ENCODE measurements at regions not wholly inside any gene's neighbourhood (a gene's known extent, or its start where the extent isn't known, plus 50 kb on each side); places are given as distances from the start of the nearest gene placed in this dataset.

GRCh38 chr16:6600167-6600566 lies 732.5 kb upstream of the RBFOX1 start:
- H3K9me3 Mint-ChIP-seq, result no peaks in the 10 kb centered on the region
- no peak overlapping the region for H3K27ac Mint-ChIP-seq
- ATAC-seq (replicated peaks), result no peak
- no peaks in the 10 kb centered on the region for H3K4me1 Mint-ChIP-seq
- H3K27me3 Mint-ChIP-seq, result no peaks in the 10 kb centered on the region
- H3K36me3 Mint-ChIP-seq (ENCODE audit: low read depth), result no peaks in the 10 kb centered on the region
- no peak overlapping the region for H3K4me3 Mint-ChIP-seq

GRCh38 chr16:6593799-6594198 lies 738.8 kb upstream of the RBFOX1 start:
- no peaks in the 10 kb centered on the region for H3K27me3 Mint-ChIP-seq
- no peak overlapping the region for H3K27ac Mint-ChIP-seq
- H3K4me3 Mint-ChIP-seq, result no peak overlapping the region
- peaks cover 17% of the 10 kb centered on the region for H3K9me3 Mint-ChIP-seq
- no peak for ATAC-seq (replicated peaks)
- H3K36me3 Mint-ChIP-seq (ENCODE audit: low read depth), result no peaks in the 10 kb centered on the region
- no peaks in the 10 kb centered on the region for H3K4me1 Mint-ChIP-seq

DNA sequence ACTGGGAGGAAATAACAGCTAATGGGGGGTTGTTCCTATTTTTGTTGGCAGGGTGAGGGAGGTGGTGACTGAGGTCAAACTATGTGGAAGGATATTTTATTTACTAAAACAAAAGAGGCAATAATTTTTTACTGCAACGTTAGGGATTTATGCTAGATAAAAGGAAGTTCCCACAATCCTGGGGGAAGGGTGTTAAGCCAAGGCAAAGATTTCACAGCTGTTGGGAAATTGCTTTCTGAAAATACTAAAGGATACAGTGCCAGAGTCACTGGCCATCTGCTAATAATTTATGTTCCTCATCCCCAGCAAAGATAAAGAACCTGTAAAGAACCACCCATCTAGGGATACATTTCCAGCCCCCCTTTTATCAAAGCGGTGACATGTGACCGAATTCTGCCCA lies 756.0 kb upstream of the RBFOX1 start:
- Mint-ChIP-seq H3K27me3 (no peaks in the 10 kb centered on the region), H3K27ac (no peak overlapping the region), H3K4me1 (no peaks in the 10 kb centered on the region), H3K4me3 (no peak overlapping the region), H3K36me3 (ENCODE audit: low read depth) (no peaks in the 10 kb centered on the region), H3K9me3 (peaks cover 6% of the 10 kb centered on the region)
- ATAC-seq (replicated peaks), result no peak

DNA sequence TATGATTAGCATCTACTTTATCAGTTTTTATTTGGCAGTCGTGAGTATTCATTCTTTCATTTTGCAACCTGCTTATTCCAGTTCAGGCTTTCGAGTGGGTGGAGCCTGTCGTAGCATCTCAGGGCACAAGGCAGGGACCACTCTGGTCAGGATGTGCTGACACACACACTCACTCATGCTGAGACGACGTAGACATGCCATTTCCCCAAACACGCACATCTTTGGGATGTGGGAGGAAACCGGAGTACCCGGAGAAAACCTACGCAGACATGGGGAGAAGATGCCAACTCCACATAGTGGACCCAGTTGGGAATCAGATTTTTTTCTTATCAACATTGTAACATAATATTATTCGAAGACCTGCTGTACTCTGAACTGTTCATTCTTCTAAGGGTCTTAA lies 756.5 kb upstream of the RBFOX1 start:
- H3K9me3 Mint-ChIP-seq, result peaks cover 6% of the 10 kb centered on the region
- no peak overlapping the region for H3K27ac Mint-ChIP-seq

GRCh38 chr16:6574146-6574545 lies 758.5 kb upstream of the RBFOX1 start:
- H3K4me1 Mint-ChIP-seq, result no peaks in the 10 kb centered on the region
- H3K27me3 Mint-ChIP-seq, result no peaks in the 10 kb centered on the region
- peaks cover 11% of the 10 kb centered on the region for H3K9me3 Mint-ChIP-seq
- no peak overlapping the region for H3K4me3 Mint-ChIP-seq
- H3K27ac Mint-ChIP-seq, result no peak overlapping the region
- no peaks in the 10 kb centered on the region for H3K36me3 Mint-ChIP-seq (ENCODE audit: low read depth)
- no peak for ATAC-seq (replicated peaks)

More for the DNA sequence above, 756.5 kb upstream of the RBFOX1 start:
- Mint-ChIP-seq H3K4me3 (no peak overlapping the region), H3K4me1 (no peaks in the 10 kb centered on the region), H3K36me3 (ENCODE audit: low read depth) (no peaks in the 10 kb centered on the region), H3K27me3 (no peaks in the 10 kb centered on the region)
- no peak for ATAC-seq (replicated peaks)

DNA sequence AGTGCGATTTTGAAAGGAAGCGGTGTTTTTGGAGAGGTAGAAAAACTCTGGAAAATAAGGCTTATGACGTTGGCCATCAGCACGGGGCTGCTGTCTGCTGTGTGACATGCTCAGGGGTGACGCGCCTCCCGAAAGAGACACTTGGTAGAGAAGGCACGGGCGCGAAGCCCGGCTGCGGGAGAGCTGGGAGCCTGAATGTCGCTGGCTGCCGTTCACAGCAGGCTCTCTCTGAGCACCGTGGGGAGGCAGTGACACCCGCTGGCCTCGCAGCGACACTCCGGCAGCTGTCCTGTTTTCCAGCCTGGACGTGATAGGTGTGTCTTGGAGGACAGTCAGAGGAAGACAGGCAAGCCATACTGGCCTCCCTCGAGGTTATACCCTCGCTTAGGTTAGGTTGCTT lies 759.1 kb upstream of the RBFOX1 start:
- no peak overlapping the region for H3K27ac Mint-ChIP-seq
- H3K9me3 Mint-ChIP-seq, result peaks cover 11% of the 10 kb centered on the region
- ATAC-seq (replicated peaks), result no peak
- no peak overlapping the region for H3K4me3 Mint-ChIP-seq
- H3K4me1 Mint-ChIP-seq, result no peaks in the 10 kb centered on the region
- no peaks in the 10 kb centered on the region for H3K27me3 Mint-ChIP-seq
- no peaks in the 10 kb centered on the region for H3K36me3 Mint-ChIP-seq (ENCODE audit: low read depth)

DNA sequence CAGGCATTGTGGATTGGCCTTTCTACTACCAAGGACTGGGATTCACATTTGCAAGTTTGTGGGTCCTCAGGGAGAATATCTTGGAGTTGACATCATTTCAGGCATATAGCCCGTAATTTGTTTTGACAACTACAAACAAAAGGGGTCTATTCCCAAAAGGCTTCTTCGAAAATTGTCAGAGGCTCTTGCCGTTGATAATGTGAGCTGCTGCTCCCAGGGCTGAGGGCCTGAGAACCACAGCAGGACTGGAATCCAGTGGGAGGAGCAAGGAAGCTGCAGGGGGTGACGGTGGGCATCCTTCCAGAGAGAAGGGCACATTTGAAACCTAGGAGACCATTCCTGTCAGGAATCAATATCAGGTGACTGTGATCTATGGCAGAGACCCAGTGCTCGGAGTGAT lies 761.6 kb upstream of the RBFOX1 start:
- H3K27me3 Mint-ChIP-seq, result no peaks in the 10 kb centered on the region
- no peak for ATAC-seq (replicated peaks)
- no peaks in the 10 kb centered on the region for H3K4me1 Mint-ChIP-seq
- H3K36me3 Mint-ChIP-seq (ENCODE audit: low read depth), result no peaks in the 10 kb centered on the region
- peaks cover 4% of the 10 kb centered on the region for H3K9me3 Mint-ChIP-seq
- H3K27ac Mint-ChIP-seq, result no peak overlapping the region
- H3K4me3 Mint-ChIP-seq, result no peak overlapping the region

DNA sequence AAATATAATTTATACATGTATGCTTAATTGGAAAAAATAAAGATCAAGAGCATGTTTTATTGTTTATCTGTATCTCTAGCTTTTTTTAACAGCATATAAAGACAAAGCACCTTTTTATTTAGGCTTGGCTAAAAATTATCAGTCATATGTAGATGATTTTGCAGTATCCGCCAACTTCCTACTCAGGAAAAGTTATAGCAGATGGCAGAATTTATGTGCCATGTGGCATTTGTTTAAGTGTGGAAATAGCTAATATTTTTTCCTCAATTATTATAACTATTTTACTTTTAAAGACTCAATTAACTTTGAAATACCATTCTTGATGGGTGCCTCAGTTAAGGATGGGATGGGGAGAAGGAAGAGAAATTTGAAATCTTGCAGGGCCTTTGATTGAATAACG lies 762.1 kb upstream of the RBFOX1 start:
- H3K4me3 Mint-ChIP-seq, result no peak overlapping the region
- H3K27ac Mint-ChIP-seq, result no peak overlapping the region
- ATAC-seq (replicated peaks), result no peak
- H3K4me1 Mint-ChIP-seq, result no peaks in the 10 kb centered on the region
- H3K36me3 Mint-ChIP-seq (ENCODE audit: low read depth), result no peaks in the 10 kb centered on the region
- H3K9me3 Mint-ChIP-seq, result peaks cover 4% of the 10 kb centered on the region
- H3K27me3 Mint-ChIP-seq, result no peaks in the 10 kb centered on the region

DNA sequence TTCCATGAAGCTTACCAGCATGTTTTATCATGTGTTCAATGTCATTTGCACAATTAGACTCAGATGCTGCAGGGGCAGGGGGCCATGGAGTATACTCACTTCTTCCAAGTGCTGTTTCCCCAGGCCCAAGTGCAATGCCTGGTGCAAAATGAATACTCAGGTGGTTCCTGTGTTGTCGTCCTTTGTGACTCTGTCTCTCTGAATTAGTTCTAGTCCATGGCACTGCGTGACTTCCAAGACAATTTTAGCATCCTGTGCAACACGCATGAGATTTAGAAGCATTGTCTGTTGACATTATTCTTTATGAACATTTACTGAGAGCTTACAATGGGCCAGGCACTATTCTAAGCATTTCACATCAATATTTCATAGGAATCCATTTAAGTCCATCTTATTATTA lies 769.7 kb upstream of the RBFOX1 start:
- H3K27me3 Mint-ChIP-seq, result no peaks in the 10 kb centered on the region

DNA sequence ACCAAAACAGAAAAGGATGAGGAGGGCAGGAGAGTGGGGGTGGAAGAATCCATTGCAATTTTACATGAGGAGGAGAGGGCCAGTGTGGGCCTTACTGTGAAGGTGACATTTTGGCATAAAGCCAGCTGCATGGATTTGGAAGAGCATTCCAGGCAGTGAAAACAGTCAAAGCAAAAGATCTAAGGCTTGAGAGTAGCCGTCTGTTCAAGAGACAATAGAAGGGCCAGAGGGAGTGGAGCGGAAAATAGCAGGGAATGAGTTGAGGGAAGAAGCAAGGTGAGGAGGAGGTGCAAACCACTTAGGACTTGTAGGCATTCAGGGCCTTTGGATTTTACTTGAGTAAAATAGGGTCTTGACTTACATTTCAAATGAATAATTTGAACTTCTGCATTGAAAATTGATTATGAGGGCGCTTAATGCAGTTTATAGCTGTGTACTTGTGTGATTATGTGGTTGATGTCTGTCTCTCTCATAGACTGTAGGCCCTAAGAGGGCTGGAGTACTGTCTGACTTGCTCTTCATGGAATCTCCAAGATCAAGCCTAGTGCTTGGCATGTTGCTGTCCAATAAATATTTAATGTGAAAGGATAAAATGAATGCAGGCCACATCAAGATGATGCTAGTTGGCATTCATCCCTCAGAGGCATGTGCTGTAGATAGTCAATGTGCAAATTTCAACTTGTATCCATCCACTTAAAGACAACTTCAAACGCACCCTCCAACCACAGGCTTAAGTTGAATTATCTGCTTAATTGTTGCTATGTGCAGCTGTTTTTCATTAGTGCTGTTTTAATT lies 772.1 kb upstream of the RBFOX1 start:
- Mint-ChIP-seq H3K4me1 (no peaks in the 10 kb centered on the region), H3K9me3 (peaks cover 16% of the 10 kb centered on the region), H3K4me3 (no peak overlapping the region), H3K36me3 (ENCODE audit: low read depth) (no peaks in the 10 kb centered on the region), H3K27me3 (no peaks in the 10 kb centered on the region), H3K27ac (no peak overlapping the region)
- no peak for ATAC-seq (replicated peaks)

More for the DNA sequence above, 769.7 kb upstream of the RBFOX1 start:
- Mint-ChIP-seq H3K4me3 (no peak overlapping the region), H3K4me1 (no peaks in the 10 kb centered on the region), H3K9me3 (peaks cover 11% of the 10 kb centered on the region), H3K36me3 (ENCODE audit: low read depth) (no peaks in the 10 kb centered on the region), H3K27ac (no peak overlapping the region)
- ATAC-seq (replicated peaks), result no peak

DNA sequence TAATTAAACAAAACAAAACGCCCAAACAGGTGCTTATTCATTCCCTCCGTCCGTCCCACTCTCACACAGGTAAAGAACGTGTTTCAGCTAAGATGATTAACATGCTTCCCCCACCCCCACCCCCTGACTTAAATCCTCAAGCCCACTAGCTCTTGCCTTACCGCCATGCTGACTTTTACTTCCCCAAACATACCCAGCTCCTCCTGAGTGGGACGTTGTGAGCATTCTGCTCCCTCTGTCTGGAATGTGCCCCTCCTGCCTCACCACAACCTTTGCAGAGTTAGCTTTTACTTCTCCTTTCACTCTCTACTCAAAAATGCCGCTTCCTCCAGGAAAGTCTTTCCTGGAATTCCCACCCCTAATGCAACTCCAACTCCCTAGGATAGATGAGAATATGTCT lies 774.0 kb upstream of the RBFOX1 start:
- Mint-ChIP-seq H3K36me3 (ENCODE audit: low read depth) (no peaks in the 10 kb centered on the region), H3K4me3 (no peak overlapping the region), H3K27ac (no peak overlapping the region), H3K27me3 (no peaks in the 10 kb centered on the region), H3K9me3 (peaks cover 10% of the 10 kb centered on the region), H3K4me1 (no peaks in the 10 kb centered on the region)
- no peak for ATAC-seq (replicated peaks)

- no peaks in the 10 kb centered on the region for H3K36me3 Mint-ChIP-seq (ENCODE audit: low read depth)
- peaks cover 14% of the 10 kb centered on the region for H3K9me3 Mint-ChIP-seq
- ATAC-seq (replicated peaks), result no peak
- no peak overlapping the region for H3K4me3 Mint-ChIP-seq
- H3K4me1 Mint-ChIP-seq, result no peaks in the 10 kb centered on the region
- H3K27me3 Mint-ChIP-seq, result no peaks in the 10 kb centered on the region
- no peak overlapping the region for H3K27ac Mint-ChIP-seq
Observed at GRCh38 chr16:6558126-6558525, 774.5 kb upstream of the RBFOX1 start.

GRCh38 chr16:6557353-6558023 lies 775.2 kb upstream of the RBFOX1 start:
- no peaks in the 10 kb centered on the region for H3K27me3 Mint-ChIP-seq
- H3K9me3 Mint-ChIP-seq, result peaks cover 15% of the 10 kb centered on the region
- ATAC-seq (replicated peaks), result no peak

GRCh38 chr16:6549415-6549814 lies 783.2 kb upstream of the RBFOX1 start:
- no peaks in the 10 kb centered on the region for H3K4me1 Mint-ChIP-seq
- peaks cover 17% of the 10 kb centered on the region for H3K9me3 Mint-ChIP-seq
- H3K4me3 Mint-ChIP-seq, result no peak overlapping the region
- no peaks in the 10 kb centered on the region for H3K36me3 Mint-ChIP-seq (ENCODE audit: low read depth)
- H3K27me3 Mint-ChIP-seq, result no peaks in the 10 kb centered on the region
- no peak overlapping the region for H3K27ac Mint-ChIP-seq
- no peak for ATAC-seq (replicated peaks)

More at GRCh38 chr16:6557353-6558023, 775.2 kb upstream of the RBFOX1 start:
- no peak overlapping the region for H3K27ac Mint-ChIP-seq
- H3K36me3 Mint-ChIP-seq (ENCODE audit: low read depth), result no peaks in the 10 kb centered on the region
- no peaks in the 10 kb centered on the region for H3K4me1 Mint-ChIP-seq
- H3K4me3 Mint-ChIP-seq, result no peak overlapping the region

- no peaks in the 10 kb centered on the region for H3K4me1 Mint-ChIP-seq
- H3K27ac Mint-ChIP-seq, result no peak overlapping the region
- H3K36me3 Mint-ChIP-seq (ENCODE audit: low read depth), result no peaks in the 10 kb centered on the region
- no peaks in the 10 kb centered on the region for H3K27me3 Mint-ChIP-seq
- H3K4me3 Mint-ChIP-seq, result no peak overlapping the region
- no peak for ATAC-seq (replicated peaks)
- H3K9me3 Mint-ChIP-seq, result peaks cover 17% of the 10 kb centered on the region
Observed at GRCh38 chr16:6548507-6548906, 784.1 kb upstream of the RBFOX1 start.
